HG02840 (cell line): ENCODE measurements at regions not wholly inside any gene's neighbourhood (a gene's known extent, or its start where the extent isn't known, plus 50 kb on each side); places are given as distances from the start of the nearest gene placed in this dataset.
A peak's percentile ranks its signal among the peaks of the same experiment; 100 is the strongest.
"Not testable (repeated sequence)": the region's sequence is repeated elsewhere in the genome, so short reads cannot be mapped to it uniquely, and the experiment has no call there.

Source experiments
- ATAC-seq: cut with Tn5 transposase; IDR thresholded peaks from one replicate; pipeline ENCODE4 v1.9.1; 2021; ENCODE audit warnings: mild to moderate bottlenecking, moderate library complexity, moderate number of reproducible peaks; ENCODE audit not compliant: unreplicated experiment, low FRiP score

GRCh38 chr13:80093888-80094287 lies 247.0 kb downstream of the SPRY2 start:
- ATAC-seq, result no peak

GRCh38 chr13:80086304-80086721 lies 254.6 kb downstream of the SPRY2 start:
- ATAC-seq, result no peak

- ATAC-seq, result no peak
These were observed 256.9 kb downstream of the SPRY2 start for GRCh38 chr13:80083853-80084676.

- ATAC-seq, result no peak
These were observed 257.7 kb downstream of the SPRY2 start for GRCh38 chr13:80083081-80083852.

- no peak for ATAC-seq
These were observed 258.4 kb downstream of the SPRY2 start for GRCh38 chr13:80082396-80083080.

- ATAC-seq, result no peak
These were observed 266.1 kb downstream of the SPRY2 start for GRCh38 chr13:80074811-80075210.

GRCh38 chr13:80074143-80074752 lies 266.7 kb downstream of the SPRY2 start:
- no peak for ATAC-seq

GRCh38 chr13:80072231-80072630 lies 268.7 kb downstream of the SPRY2 start:
- ATAC-seq, result no peak

GRCh38 chr13:80070024-80070703 lies 270.8 kb downstream of the SPRY2 start:
- ATAC-seq, result no peak

GRCh38 chr13:80069374-80069773 lies 271.6 kb downstream of the SPRY2 start:
- no peak for ATAC-seq

- no peak for ATAC-seq
These were observed 274.9 kb downstream of the SPRY2 start for GRCh38 chr13:80065996-80066395.

GRCh38 chr13:80062416-80062815 lies 278.5 kb downstream of the SPRY2 start:
- ATAC-seq, result not testable (repeated sequence)

- ATAC-seq, result no peak
These were observed 281.1 kb downstream of the SPRY2 start for GRCh38 chr13:80059789-80060188.

- ATAC-seq, result no peak
These were observed 282.3 kb downstream of the SPRY2 start for GRCh38 chr13:80058626-80059025.

- no peak for ATAC-seq
These were observed 285.1 kb downstream of the SPRY2 start for GRCh38 chr13:80055847-80056246.

GRCh38 chr13:80054806-80055205 lies 286.1 kb downstream of the SPRY2 start:
- no peak for ATAC-seq

- ATAC-seq, result no peak
These were observed 288.6 kb downstream of the SPRY2 start for GRCh38 chr13:80052286-80052685.

- no peak for ATAC-seq
These were observed 290.7 kb downstream of the SPRY2 start for GRCh38 chr13:80050252-80050651.

- peak; percentile 98 for ATAC-seq
These were observed 292.1 kb downstream of the SPRY2 start for GRCh38 chr13:80048802-80049201.

- no peak for ATAC-seq
These were observed 292.9 kb downstream of the SPRY2 start for GRCh38 chr13:80048030-80048429.
